ENCODE measurements at regions not wholly inside any gene's neighbourhood (a gene's known extent, or its start where the extent isn't known, plus 50 kb on each side); places are given as distances from the start of the nearest gene placed in this dataset.
A peak's percentile ranks its signal among the peaks of the same experiment; 100 is the strongest.

GRCh38 chr2:167756446-167756845 is 490.9 kb downstream of the STK39 start:
- H3K4me3 ChIP-seq (ENCODE audit: low read depth, low read length), result no peak overlapping the region
- no peak for TF ChIP-seq CTCF (conservative IDR thresholded peaks at IDR 0.05; ENCODE audit: low read depth, low read length)
- peak; percentile 87 for DNase-seq (ENCODE audit: low read depth)

GRCh38 chr2:167753142-167753541 is 494.3 kb downstream of the STK39 start:
- no peak overlapping the region for H3K4me3 ChIP-seq (ENCODE audit: low read depth, low read length)
- TF ChIP-seq CTCF (conservative IDR thresholded peaks at IDR 0.05; ENCODE audit: low read depth, low read length), result no peak
- DNase-seq (ENCODE audit: low read depth), result no peak

GRCh38 chr2:167752734-167753133 is 494.7 kb downstream of the STK39 start:
- no peak for DNase-seq (ENCODE audit: low read depth)
- no peak for TF ChIP-seq CTCF (conservative IDR thresholded peaks at IDR 0.05; ENCODE audit: low read depth, low read length)
- no peak overlapping the region for H3K4me3 ChIP-seq (ENCODE audit: low read depth, low read length)

- DNase-seq (ENCODE audit: low read depth), result no peak
- H3K4me3 ChIP-seq (ENCODE audit: low read depth, low read length), result no peak overlapping the region
- TF ChIP-seq CTCF (conservative IDR thresholded peaks at IDR 0.05; ENCODE audit: low read depth, low read length), result no peak
Measured at GRCh38 chr2:167750675-167751074, 496.7 kb downstream of the STK39 start.

GRCh38 chr2:167749660-167750059 is 497.7 kb downstream of the STK39 start:
- H3K4me3 ChIP-seq (ENCODE audit: low read depth, low read length), result no peak overlapping the region
- peak; percentile 12 for DNase-seq (ENCODE audit: low read depth)
- no peak for TF ChIP-seq CTCF (conservative IDR thresholded peaks at IDR 0.05; ENCODE audit: low read depth, low read length)

GRCh38 chr2:167749016-167749415 is 498.4 kb downstream of the STK39 start:
- peak; percentile 43 for DNase-seq (ENCODE audit: low read depth)
- no peak for TF ChIP-seq CTCF (conservative IDR thresholded peaks at IDR 0.05; ENCODE audit: low read depth, low read length)

GRCh38 chr2:167748536-167748935 is 498.9 kb downstream of the STK39 start:
- H3K4me3 ChIP-seq (ENCODE audit: low read depth, low read length), result no peak overlapping the region
- no peak for TF ChIP-seq CTCF (conservative IDR thresholded peaks at IDR 0.05; ENCODE audit: low read depth, low read length)
- DNase-seq (ENCODE audit: low read depth), result no peak

More at GRCh38 chr2:167749016-167749415, 498.4 kb downstream of the STK39 start:
- no peak overlapping the region for H3K4me3 ChIP-seq (ENCODE audit: low read depth, low read length)
